AG04450 (cell line): ENCODE measurements at regions not wholly inside any gene's neighbourhood (a gene's known extent, or its start where the extent isn't known, plus 50 kb on each side); places are given as distances from the start of the nearest gene placed in this dataset.

Source experiments
- CTCF ChIA-PET: fragments of 300-600, 350-600 bp; formaldehyde crosslinking; extraction: SDS; loops from one replicate; lab custom pipeline; 2022; ENCODE audit warnings: antibody characterized with exemption, inconsistent platforms; lab: Charles Lee
- POLR2A ChIA-PET: fragments of 350-600 bp; formaldehyde crosslinking; extraction: SDS; loops from one replicate; lab custom pipeline; 2021; ENCODE audit warnings: antibody characterized with exemption, inconsistent platforms; lab: Yijun Ruan, JAX
- DNase-seq: peaks from one replicate; pipeline ENCODE4 v3.0.0-alpha.2; 2011; ENCODE audit warnings: low read depth, low spot score
- H3K27ac ChIP-seq: one replicate; pipeline ENCODE4 v1.5.1; 2012; ENCODE audit warnings: low read depth, low read length, control low read depth
- H3K27me3 ChIP-seq: one replicate; pipeline ENCODE4 v1.6.0; 2012; ENCODE audit warnings: low read length; ENCODE audit not compliant: control insufficient read depth, insufficient read depth
- H3K4me3 ChIP-seq: 2 replicates; pipeline ENCODE4 v1.5.1; 2011; ENCODE audit warnings: mild to moderate bottlenecking, low read depth, low read length, control low read depth
- H3K9me3 ChIP-seq: 2 replicates; pipeline ENCODE4 v1.5.1; 2012; ENCODE audit warnings: low read length; ENCODE audit not compliant: control insufficient read depth, insufficient read depth
- CTCF ChIP-seq: IDR thresholded peaks from 2 replicates; pipeline ENCODE4 v1.5.1; 2011; ENCODE audit warnings: low read depth, low read length, control low read depth, inconsistent platforms

- H3K9me3 ChIP-seq: no peaks in the 10 kb centered on the region
- no peak overlapping the region for H3K4me3 ChIP-seq
- H3K27ac ChIP-seq: no peak overlapping the region
- no peak for DNase-seq
- TF ChIP-seq CTCF: no peak
- POLR2A ChIA-PET: no interaction called here
- H3K27me3 ChIP-seq: no peaks in the 10 kb centered on the region
- CTCF ChIA-PET: no interaction called here
These were observed 374.7 kb downstream of the TRIB2 start for GRCh38 chr2:13091455-13091854.

GRCh38 chr2:13091861-13092378, 375.2 kb downstream of the TRIB2 start:
- TF ChIP-seq CTCF: no peak
- Histone ChIP-seq H3K27me3 (no peaks in the 10 kb centered on the region), H3K9me3 (no peaks in the 10 kb centered on the region), H3K27ac (no peak overlapping the region), H3K4me3 (no peak overlapping the region)
- DNase-seq: no peak
- POLR2A ChIA-PET: no interaction called here
- CTCF ChIA-PET: no interaction called here

GRCh38 chr2:13093416-13093991, 376.8 kb downstream of the TRIB2 start:
- CTCF ChIA-PET: no interaction called here

GRCh38 chr2:13102397-13103063, 385.8 kb downstream of the TRIB2 start:
- Histone ChIP-seq H3K4me3 (no peak overlapping the region), H3K27ac (no peak overlapping the region), H3K9me3 (no peaks in the 10 kb centered on the region), H3K27me3 (no peaks in the 10 kb centered on the region)
- CTCF ChIA-PET: no interaction called here
- POLR2A ChIA-PET: no interaction called here
- no peak for TF ChIP-seq CTCF
- no peak for DNase-seq

More at GRCh38 chr2:13093416-13093991, 376.8 kb downstream of the TRIB2 start:
- Histone ChIP-seq H3K27ac (no peak overlapping the region), H3K9me3 (no peaks in the 10 kb centered on the region), H3K27me3 (no peaks in the 10 kb centered on the region), H3K4me3 (no peak overlapping the region)
- POLR2A ChIA-PET: no interaction called here
- no peak for DNase-seq
- no peak for TF ChIP-seq CTCF

GRCh38 chr2:13103151-13103550, 386.4 kb downstream of the TRIB2 start:
- no peak overlapping the region for H3K27ac ChIP-seq
- H3K27me3 ChIP-seq: no peaks in the 10 kb centered on the region
- POLR2A ChIA-PET: no interaction called here
- TF ChIP-seq CTCF: no peak
- H3K4me3 ChIP-seq: no peak overlapping the region
- CTCF ChIA-PET: no interaction called here
- H3K9me3 ChIP-seq: no peaks in the 10 kb centered on the region
- DNase-seq: no peak
